Activated CD8-positive, alpha-beta memory T cell treated with anti-CD3 and anti-CD28 coated beads, Interleukin-2, amount 50 U/mL, for 4 hours (primary cell): ENCODE measurements at regions not wholly inside any gene's neighbourhood (a gene's known extent, or its start where the extent isn't known, plus 50 kb on each side); places are given as distances from the start of the nearest gene placed in this dataset.
"Not testable (repeated sequence)": the region's sequence is repeated elsewhere in the genome, so short reads cannot be mapped to it uniquely, and the experiment has no call there.

ENCODE experiments used
- DNase-seq: peaks from one replicate; pipeline ENCODE4 v3.0.0-alpha.2; 2020

- DNase-seq: no peak
These were observed 65.1 kb downstream of the SPRY4 start for GRCh38 chr5:142259758-142260157.

DNA sequence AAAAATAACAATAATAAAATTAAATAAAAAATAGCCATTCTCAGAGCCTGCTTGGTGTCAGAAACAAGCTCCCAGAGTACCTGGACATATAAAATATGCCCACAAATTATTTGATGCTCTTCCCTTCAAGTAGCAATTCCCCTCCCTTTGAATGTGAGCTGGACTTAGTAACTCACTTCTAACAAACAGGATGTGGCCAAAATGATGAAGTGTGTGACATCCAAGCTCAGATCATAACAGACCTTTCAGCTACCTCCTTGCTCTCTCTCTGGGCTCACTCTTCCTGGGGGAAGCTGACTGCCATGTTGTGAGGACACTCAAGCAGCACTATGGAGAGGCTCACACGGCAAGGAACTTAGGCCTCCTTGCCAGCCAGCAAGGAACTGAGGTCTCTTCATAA lies 69.0 kb downstream of the SPRY4 start:
- DNase-seq: no peak

GRCh38 chr5:142254431-142254830 lies 70.4 kb downstream of the SPRY4 start:
- DNase-seq: no peak

DNA sequence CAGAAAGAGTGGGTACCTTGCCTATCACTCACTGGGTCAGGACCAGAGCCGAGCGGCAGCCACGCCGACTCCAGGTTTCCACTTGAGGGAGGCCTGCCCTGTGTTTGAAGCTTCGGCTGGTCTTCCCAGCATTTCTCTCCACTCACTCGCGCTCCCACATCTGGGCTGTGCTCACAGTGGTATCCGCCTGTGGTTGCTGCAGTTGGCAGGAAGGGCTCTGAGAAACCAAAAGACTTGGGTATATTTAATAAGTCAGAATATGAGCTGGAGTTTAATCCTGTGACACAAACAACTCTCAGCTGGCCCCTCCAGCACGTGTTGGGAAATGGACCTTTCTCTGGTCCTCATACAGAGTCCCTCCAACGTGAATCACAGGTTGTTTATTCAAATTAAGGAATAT lies 70.9 kb downstream of the SPRY4 start:
- no peak for DNase-seq

DNA sequence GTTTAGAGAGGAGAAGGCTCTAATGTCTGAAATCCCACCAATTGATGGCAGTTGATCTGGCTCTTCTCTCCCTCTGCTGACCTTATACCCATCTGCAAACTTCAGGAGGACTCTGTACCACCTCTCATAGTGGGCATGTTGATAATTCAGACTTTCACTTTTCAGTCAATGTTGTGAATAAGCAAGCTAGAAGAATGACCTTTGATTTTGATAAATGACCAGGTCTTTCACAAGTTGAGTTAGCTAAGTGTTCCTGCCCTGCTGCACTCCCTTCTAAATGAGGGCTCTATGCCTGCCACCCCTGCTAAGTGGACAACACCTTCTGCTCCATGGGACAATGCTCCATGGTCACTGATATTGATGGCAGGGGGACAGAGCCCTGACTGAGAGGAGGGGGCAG lies 74.7 kb downstream of the SPRY4 start:
- no peak for DNase-seq

GRCh38 chr5:142248853-142249462 lies 75.9 kb downstream of the SPRY4 start:
- DNase-seq: no peak

DNA sequence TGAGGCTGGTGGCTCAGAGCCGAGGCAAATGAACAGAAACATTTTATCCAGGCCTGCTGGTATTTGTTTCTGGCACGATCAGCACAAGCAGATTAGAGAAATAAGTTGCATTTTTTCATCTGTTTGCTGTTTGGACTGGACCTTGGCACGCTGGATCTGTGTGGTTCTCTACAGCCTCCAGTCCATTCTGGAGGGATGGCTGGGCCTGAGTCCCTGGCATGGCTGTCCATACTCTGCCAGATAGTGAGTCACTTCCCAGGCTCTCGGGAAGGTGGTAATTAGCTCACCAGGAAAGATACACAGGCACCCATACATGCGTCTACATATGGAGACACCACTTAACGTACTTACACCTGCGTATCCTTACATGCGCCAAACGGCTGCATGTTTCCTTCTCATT lies 78.6 kb downstream of the SPRY4 start:
- DNase-seq: no peak

- DNase-seq: no peak
These were observed 79.0 kb downstream of the SPRY4 start for GRCh38 chr5:142245786-142246185.

DNA sequence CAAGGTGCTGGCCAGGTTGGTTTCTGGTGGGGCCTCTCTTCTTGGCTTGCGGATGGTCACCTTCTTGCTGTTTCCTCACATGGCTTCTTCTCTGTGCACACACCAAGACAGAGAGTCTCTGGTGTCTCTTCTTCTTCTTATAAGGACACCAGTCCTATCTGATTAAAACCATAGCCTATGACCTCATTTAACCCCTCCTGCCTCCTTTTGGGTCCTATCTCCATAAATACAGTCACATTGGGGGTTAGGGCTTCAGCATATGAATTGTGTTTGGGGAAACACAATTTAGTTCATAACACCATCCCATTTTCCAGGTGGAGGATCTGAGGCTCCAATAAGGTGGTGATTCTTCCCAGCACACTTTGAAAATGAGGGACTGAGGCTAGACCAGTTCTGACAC lies 80.4 kb downstream of the SPRY4 start:
- DNase-seq: no peak

GRCh38 chr5:142242272-142242671 lies 82.5 kb downstream of the SPRY4 start:
- no peak for DNase-seq

DNA sequence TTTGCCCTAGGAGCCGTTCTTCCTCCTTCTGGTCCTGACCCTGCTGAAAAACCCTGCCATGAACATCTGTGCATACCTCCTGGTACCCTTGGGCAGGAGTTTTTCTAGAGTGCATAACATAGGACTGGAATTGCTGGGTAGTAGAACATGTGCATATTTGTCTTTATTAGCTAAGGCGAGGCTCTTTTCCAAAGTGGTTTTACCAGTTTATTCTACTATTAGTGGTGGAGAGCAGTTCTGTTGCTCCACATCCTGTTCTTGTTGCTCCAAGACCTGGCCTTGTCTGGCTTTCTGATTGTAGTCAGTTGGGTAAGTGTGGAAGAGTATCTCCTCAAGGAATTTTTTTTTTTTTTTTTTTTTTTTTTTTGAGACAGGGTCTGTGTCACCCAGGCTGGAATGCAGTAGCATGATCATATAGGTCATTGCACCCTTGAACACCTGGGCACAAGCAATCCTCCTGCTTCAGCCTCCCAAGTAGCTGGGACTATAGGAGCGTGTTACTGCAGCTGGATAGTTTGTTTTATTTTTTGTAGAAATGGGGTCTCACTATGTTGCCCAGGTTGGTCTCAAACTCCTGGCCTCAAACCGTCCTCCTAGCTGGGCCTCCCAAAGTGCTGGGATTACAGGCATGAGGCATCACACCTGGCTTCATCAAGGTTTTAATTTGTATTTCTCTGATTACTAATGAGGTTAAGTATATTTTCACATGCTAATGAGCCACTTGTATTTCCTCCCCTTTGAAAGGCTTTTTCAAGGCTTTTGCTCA lies 85.2 kb downstream of the SPRY4 start:
- DNase-seq: no peak

DNA sequence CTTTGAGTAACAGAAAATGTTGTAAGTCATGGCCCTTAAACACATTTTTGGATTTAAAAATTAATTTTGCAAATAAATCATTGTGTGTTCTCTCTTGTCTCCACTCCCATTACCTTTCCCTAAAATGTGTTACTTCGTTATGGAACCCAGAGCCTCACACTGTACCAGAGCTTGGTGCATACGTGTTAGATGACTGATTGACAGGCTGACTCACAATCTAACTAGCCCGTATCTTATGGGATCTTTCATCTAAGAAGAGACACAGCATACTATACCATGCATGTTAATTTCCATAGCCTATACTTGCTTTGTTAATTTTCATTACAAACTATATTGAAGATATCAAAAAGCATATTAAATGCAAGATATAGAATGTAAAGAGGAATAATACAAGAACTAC lies 87.1 kb downstream of the SPRY4 start:
- DNase-seq: no peak

- DNase-seq: not testable (repeated sequence)
These were observed 88.0 kb downstream of the SPRY4 start for GRCh38 chr5:142236673-142237290.

GRCh38 chr5:142235870-142236672 lies 88.8 kb downstream of the SPRY4 start:
- no peak for DNase-seq

DNA sequence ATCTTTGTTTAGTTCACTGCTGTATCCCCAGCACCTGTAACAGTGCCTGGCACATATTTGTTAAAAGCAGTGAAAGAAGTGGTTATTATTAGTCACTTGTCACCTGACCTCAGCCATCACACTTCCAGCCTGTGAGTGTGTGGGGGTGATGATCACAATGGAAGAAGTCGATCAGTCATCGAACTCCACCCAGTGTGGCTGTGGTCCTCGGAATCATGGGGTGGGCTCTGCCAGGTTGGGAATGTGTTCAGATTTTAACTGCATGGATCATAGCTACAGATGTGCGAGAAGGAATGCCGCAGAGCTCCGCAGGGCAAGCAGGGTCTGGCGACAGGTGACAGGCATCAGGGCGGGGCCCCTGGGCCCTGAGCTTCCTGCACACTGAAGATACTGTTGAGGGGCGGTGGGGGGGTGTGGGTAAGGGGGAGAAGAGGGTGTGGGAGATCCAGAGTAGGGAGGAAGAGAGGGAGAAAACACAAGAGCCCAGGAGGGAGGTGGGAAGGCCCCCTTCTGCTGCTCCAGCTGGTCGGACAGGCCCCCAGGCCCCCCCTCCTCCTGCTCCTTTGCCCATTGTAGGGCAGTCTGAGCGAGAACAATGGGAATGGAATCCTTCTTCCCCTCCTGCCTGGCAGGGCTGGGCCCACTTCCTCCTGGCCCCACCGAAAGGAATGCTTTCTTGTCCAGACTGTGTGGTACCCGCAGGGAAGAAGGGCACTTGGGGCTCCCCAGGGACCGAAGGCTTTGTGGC lies 89.6 kb downstream of the SPRY4 start:
- peak; percentile 28 for DNase-seq

DNA sequence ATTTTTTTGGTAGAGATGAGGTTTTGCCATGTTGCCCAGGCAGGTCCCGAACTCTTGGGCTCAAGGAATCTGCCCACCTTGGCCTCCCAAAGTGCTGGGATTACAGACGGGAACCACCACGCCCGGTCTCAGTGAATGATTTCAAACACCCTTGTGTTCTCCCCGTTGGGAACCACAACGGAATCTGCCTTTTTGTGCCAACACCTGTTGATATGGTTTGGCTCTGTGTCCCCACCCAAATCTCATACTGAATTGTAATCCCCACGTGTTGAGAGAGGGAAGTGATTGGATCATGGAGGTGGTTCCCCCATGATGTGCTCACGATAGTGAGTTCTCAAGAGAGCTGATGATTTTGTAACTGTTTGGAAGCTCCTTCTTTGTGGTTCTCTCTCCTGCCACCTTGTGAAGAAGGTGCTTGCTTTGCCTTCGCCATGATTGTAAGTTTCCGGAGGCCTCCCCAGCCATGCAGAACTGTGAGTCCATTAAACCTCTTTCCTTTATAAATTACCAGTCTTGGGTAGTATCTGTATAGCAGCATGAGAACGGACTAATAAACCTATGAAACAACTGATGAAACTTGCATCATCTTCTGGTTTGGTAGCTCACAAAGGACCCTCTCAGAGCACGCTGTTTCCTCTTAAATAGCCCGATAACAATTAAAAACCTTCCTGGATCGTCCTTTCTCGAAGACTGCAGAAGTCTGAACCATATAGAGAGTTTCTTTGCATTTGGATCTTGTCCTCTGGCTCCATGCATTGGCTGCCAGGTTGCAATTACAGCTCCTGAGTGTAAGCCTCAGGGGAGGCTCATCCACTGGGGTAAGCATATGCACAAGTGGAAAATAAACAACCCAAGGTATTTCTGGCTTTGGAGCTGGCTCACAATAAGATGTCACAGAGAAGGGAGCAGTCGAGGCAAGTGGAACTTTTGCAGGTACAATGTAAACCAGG lies 91.5 kb downstream of the SPRY4 start:
- no peak for DNase-seq

DNA sequence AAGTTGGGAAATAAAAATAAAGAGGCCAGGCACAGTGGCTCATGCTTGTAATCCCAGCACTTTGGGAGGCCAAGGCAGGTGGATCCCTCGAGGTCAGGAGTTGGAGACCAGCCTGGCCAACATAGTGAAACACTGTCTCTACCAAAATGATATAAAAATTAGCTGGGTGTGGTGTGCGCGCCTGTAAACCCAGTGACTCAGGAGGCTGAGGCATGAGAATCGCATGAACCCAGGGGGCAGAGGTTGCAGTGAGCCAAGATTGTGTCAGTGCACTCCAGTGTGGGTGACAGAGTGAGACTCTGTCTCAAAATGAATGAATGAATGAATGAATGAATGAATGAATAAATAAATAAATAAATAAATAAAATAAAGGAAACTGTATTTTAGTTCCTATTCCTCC lies 93.9 kb downstream of the SPRY4 start:
- DNase-seq: not testable (repeated sequence)

GRCh38 chr5:142225141-142225540 lies 99.7 kb downstream of the SPRY4 start:
- DNase-seq: no peak

- no peak for DNase-seq
These were observed 101.8 kb downstream of the SPRY4 start for GRCh38 chr5:142222866-142223558.

DNA sequence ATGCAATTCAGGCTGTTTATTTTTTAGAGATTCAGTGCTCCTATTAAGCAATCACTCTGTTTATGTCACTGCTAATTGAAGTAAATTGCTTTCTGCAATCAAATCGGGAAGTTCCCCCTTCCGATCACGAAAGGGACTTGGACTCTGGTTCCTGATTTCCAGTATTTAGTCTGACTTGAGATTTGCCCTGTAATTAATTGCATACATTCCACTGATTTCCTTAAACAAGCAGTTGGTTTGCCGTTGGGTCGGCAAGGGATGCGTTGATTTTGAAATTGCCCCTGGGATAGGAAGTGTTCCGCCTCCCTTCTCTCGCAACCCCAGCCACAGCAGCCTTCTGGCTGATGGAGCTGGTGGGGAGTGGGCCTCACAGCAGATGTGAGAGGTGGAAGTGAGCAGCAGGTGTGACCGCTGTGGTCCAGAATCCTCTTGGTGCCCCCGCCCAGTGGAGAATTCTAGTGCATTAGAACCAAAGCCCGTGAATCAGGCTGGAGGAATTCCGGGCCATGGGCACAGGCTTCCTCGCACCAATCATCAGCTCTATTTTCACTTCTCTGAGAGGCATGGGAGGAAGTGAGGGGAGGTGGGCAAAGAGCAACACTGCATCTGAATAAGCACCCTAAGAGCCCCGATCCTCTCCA lies 102.5 kb downstream of the SPRY4 start:
- DNase-seq: no peak
